ENCODE measurements at regions not wholly inside any gene's neighbourhood (a gene's known extent, or its start where the extent isn't known, plus 50 kb on each side); places are given as distances from the start of the nearest gene placed in this dataset.

GRCh38 chr10:108688314-108688713, 1235.0 kb downstream of the XPNPEP1 start:
- Histone ChIP-seq H3K27ac (no peak overlapping the region), H3K9me3 (0 out of 3 replicates have a peak, but pooled peaks cover 3% of the 10 kb centered on the region), H3K4me3 (no peak overlapping the region), H3K4me2 (no peak overlapping the region), H3K4me1 (no peaks in the 10 kb centered on the region)
- 3% methylated on average over 2 of the region's 2 CpGs for WGBS (ENCODE audit: missing lambda C conversion rate)
- CTCF ChIA-PET = no interaction called here
- ATAC-seq (no peak), DNase-seq (ENCODE audit: low read depth in 1 of 2, low spot score in 1 of 2) (no peak), FAIRE-seq (no peak)
- POLR2A ChIA-PET = no interaction called here
- TF ChIP-seq REST (IDR thresholded peaks at IDR 0.05) (no peak), TP53 (CRISPR knock-in tag; IDR thresholded peaks at IDR 0.05) (no peak), CBX2 (IDR thresholded peaks at IDR 0.05; ENCODE audit: borderline replicate concordance, low read depth) (no peak), MAX (IDR thresholded peaks at IDR 0.05) (no peak)

GRCh38 chr10:108685863-108686531, 1237.3 kb downstream of the XPNPEP1 start:
- ATAC-seq = no peak
- DNase-seq (ENCODE audit: low read depth in 1 of 2, low spot score in 1 of 2) = no peak
- no peaks in the 10 kb centered on the region for H3K4me1 ChIP-seq
- no peak overlapping the region for H3K4me3 ChIP-seq
- TF ChIP-seq GATA3 (IDR thresholded peaks at IDR 0.05; ENCODE audit: borderline replicate concordance) (no peak), RARB (CRISPR knock-in tag; IDR thresholded peaks at IDR 0.05) (no peak), HOXB13 (CRISPR knock-in tag; IDR thresholded peaks at IDR 0.05; ENCODE audit: low read depth) (no peak), USF2 (IDR thresholded peaks at IDR 0.05) (no peak), KDM5A (IDR thresholded peaks at IDR 0.05) (no peak), RCOR1 (IDR thresholded peaks at IDR 0.05; ENCODE audit: low read depth, low read length) (no peak), SMC3 (IDR thresholded peaks at IDR 0.05) (no peak), HOXB5 (CRISPR knock-in tag; IDR thresholded peaks at IDR 0.05) (no peak), POLR2AphosphoS2 (conservative IDR thresholded peaks at IDR 0.05; ENCODE audit: low read length) (no peak), BHLHE40 (IDR thresholded peaks at IDR 0.05; ENCODE audit: low read depth, low read length) (no peak), TP53 (CRISPR knock-in tag; IDR thresholded peaks at IDR 0.05) (no peak), MAFK (IDR thresholded peaks at IDR 0.05; ENCODE audit: partially characterized antibody) (no peak)
- 0 out of 3 replicates have a peak, but pooled peaks cover 3% of the 10 kb centered on the region for H3K9me3 ChIP-seq
- no peak overlapping the region for H3K4me2 ChIP-seq
- ChIA-PET CTCF (interaction anchor here (0.7 kb wide), 1 partner anchor 998 kb away, joined by 4 read pairs; no protein-coding TSS in a partner anchor), POLR2A (no interaction called here)
- WGBS (ENCODE audit: missing lambda C conversion rate) = under 1% methylated on average over 4 of the region's 4 CpGs
- no peak overlapping the region for H3K27ac ChIP-seq
- FAIRE-seq = no peak

GRCh38 chr10:108684431-108684830, 1238.9 kb downstream of the XPNPEP1 start:
- ATAC-seq (no peak), FAIRE-seq (no peak), DNase-seq (ENCODE audit: low read depth in 1 of 2, low spot score in 1 of 2) (no peak)
- TF ChIP-seq SMC3 (IDR thresholded peaks at IDR 0.05) (no peak), GATA3 (IDR thresholded peaks at IDR 0.05; ENCODE audit: borderline replicate concordance) (no peak), HES2 (IDR thresholded peaks at IDR 0.05) (no peak), MAFK (IDR thresholded peaks at IDR 0.05; ENCODE audit: partially characterized antibody) (no peak), MAX (IDR thresholded peaks at IDR 0.05) (no peak), SREBF2 (IDR thresholded peaks at IDR 0.05) (no peak), HEYL (CRISPR knock-in tag; IDR thresholded peaks at IDR 0.05) (no peak), HMGXB4 (CRISPR knock-in tag; IDR thresholded peaks at IDR 0.05; ENCODE audit: borderline replicate concordance) (no peak), FOSB (CRISPR knock-in tag; IDR thresholded peaks at IDR 0.05) (no peak), ZSCAN20 (CRISPR knock-in tag; IDR thresholded peaks at IDR 0.05) (no peak), HOXB13 (CRISPR knock-in tag; IDR thresholded peaks at IDR 0.05; ENCODE audit: low read depth) (no peak), PHF8 (IDR thresholded peaks at IDR 0.05; ENCODE audit: borderline replicate concordance, low read depth) (no peak), RARB (CRISPR knock-in tag; IDR thresholded peaks at IDR 0.05) (no peak), FOXS1 (CRISPR knock-in tag; IDR thresholded peaks at IDR 0.05) (no peak), JUNB (IDR thresholded peaks at IDR 0.05) (no peak)
- no peaks in the 10 kb centered on the region for H3K4me1 ChIP-seq
- ChIA-PET POLR2A (no interaction called here), CTCF (no interaction called here)
- no peak overlapping the region for H3K27ac ChIP-seq
- WGBS (ENCODE audit: missing lambda C conversion rate) = 6% methylated on average over 2 of the region's 2 CpGs
- H3K9me3 ChIP-seq = 0 out of 3 replicates have a peak, but pooled peaks cover 3% of the 10 kb centered on the region
- no peak overlapping the region for H3K4me3 ChIP-seq
- no peak overlapping the region for H3K4me2 ChIP-seq
